ENCODE measurements at regions not wholly inside any gene's neighbourhood (a gene's known extent, or its start where the extent isn't known, plus 50 kb on each side); places are given as distances from the start of the nearest gene placed in this dataset.

- BruUV-seq (replicated peaks) = no TSS peak
- no peak for DNase-seq (ENCODE audit: low spot score)
- no peak overlapping the region for H3K27ac ChIP-seq (ENCODE audit: low read depth, low read length, poor library complexity, severe bottlenecking)
- H3K27me3 ChIP-seq (replicated peaks; ENCODE audit: insufficient read depth, low read depth, low read length, poor library complexity) = no peaks in the 10 kb centered on the region
- H3K36me3 ChIP-seq (ENCODE audit: insufficient read depth, low read length, poor library complexity, severe bottlenecking) = no peaks in the 10 kb centered on the region
- peaks cover 19% of the 10 kb centered on the region for H3K4me1 ChIP-seq (ENCODE audit: insufficient read depth, low read length, poor library complexity, severe bottlenecking)
- no peak overlapping the region for H3K4me3 ChIP-seq (ENCODE audit: low read depth, low read length, poor library complexity, severe bottlenecking)
- TF ChIP-seq CTCF (conservative IDR thresholded peaks at IDR 0.05; ENCODE audit: low read depth, low read length) (no peak), EZH2 (IDR thresholded peaks at IDR 0.05; ENCODE audit: borderline replicate concordance, low read depth, low read length, poor library complexity, severe bottlenecking) (no peak)
- no peaks in the 10 kb centered on the region for H3K9me3 ChIP-seq (ENCODE audit: low read depth, low read length, poor library complexity, severe bottlenecking)
- intact Hi-C loops (cut with micrococcal nuclease; ENCODE audit: unreplicated experiment) = no loop called here
- ChIA-PET CTCF (no interaction called here), POLR2A (ENCODE audit: low non-redundant PET) (no interaction called here)
Observed at GRCh38 chr9:129524582-129525270, 96.2 kb downstream of the C9orf50 start.

DNA sequence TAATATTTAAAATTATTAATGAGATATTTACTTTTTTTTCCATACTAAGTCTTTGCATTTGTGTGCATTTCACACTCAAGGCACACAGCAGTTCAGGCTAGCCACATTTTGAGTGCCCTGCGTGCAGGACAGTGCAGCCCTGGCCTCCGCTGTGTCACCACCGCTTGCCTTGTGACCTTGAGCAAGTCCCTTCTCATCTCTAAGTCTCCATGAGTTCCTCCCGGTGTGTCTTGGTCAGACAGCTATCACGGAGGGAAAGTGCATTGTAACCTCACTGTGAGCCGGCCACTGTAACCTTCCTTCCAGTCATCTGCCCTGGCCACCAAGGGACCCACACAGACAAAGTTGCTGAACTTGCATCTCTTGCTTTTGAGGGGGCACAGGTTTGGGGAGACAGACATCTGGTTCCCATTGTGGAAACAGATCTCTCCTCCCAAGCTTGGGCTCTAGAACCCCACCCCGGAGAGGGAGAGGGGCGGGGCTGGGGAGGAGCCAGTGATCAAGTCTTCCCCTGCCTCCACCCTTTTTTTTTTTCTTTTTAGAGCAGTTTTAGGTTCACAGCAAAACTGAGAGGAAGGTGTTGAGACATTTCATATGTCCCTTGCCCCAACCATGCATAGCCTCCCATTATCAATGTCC lies 96.8 kb downstream of the C9orf50 start:
- Histone ChIP-seq H3K27ac (ENCODE audit: low read depth, low read length, poor library complexity, severe bottlenecking) (no peak overlapping the region), H3K9me3 (ENCODE audit: low read depth, low read length, poor library complexity, severe bottlenecking) (no peaks in the 10 kb centered on the region), H3K4me3 (ENCODE audit: low read depth, low read length, poor library complexity, severe bottlenecking) (no peak overlapping the region), H3K27me3 (replicated peaks; ENCODE audit: insufficient read depth, low read depth, low read length, poor library complexity) (no peaks in the 10 kb centered on the region), H3K4me1 (ENCODE audit: insufficient read depth, low read length, poor library complexity, severe bottlenecking) (peaks cover 19% of the 10 kb centered on the region), H3K36me3 (ENCODE audit: insufficient read depth, low read length, poor library complexity, severe bottlenecking) (no peaks in the 10 kb centered on the region)
- ChIA-PET CTCF (no interaction called here), POLR2A (ENCODE audit: low non-redundant PET) (no interaction called here)
- DNase-seq (ENCODE audit: low spot score) = no peak
- intact Hi-C loops (cut with micrococcal nuclease; ENCODE audit: unreplicated experiment) = no loop called here
- BruUV-seq (replicated peaks) = no TSS peak
- TF ChIP-seq CTCF (conservative IDR thresholded peaks at IDR 0.05; ENCODE audit: low read depth, low read length) (no peak), EZH2 (IDR thresholded peaks at IDR 0.05; ENCODE audit: borderline replicate concordance, low read depth, low read length, poor library complexity, severe bottlenecking) (no peak)

DNA sequence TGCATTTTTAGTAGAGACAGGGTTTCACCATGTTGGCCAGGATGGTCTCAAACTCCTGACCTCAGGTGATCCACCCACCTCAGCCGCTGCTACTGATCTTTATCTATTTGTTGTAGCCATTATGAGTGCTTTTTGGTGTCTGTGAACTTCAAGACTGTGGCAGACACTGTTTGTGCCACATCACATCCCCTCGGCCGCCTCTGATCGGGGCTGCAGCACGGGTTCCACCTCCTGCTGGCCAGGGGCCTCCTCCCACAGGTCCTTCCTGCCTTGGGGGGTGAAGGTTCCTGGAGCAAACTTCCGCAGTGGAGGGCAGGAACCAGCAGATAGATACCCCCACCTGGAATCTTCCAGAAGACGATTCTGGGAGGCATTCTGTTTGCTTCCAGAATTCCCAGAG lies 98.5 kb downstream of the C9orf50 start:
- POLR2A ChIA-PET (ENCODE audit: low non-redundant PET) = no interaction called here
- BruUV-seq (replicated peaks) = no TSS peak

More for the DNA sequence above, 98.5 kb downstream of the C9orf50 start:
- no peak overlapping the region for H3K4me3 ChIP-seq (ENCODE audit: low read depth, low read length, poor library complexity, severe bottlenecking)
- TF ChIP-seq CTCF (conservative IDR thresholded peaks at IDR 0.05; ENCODE audit: low read depth, low read length) (no peak), EZH2 (IDR thresholded peaks at IDR 0.05; ENCODE audit: borderline replicate concordance, low read depth, low read length, poor library complexity, severe bottlenecking) (no peak)
- H3K36me3 ChIP-seq (ENCODE audit: insufficient read depth, low read length, poor library complexity, severe bottlenecking) = no peaks in the 10 kb centered on the region
- H3K27ac ChIP-seq (ENCODE audit: low read depth, low read length, poor library complexity, severe bottlenecking) = no peak overlapping the region
- CTCF ChIA-PET = no interaction called here
- intact Hi-C loops (cut with micrococcal nuclease; ENCODE audit: unreplicated experiment) = no loop called here
- no peak for DNase-seq (ENCODE audit: low spot score)
- peaks cover 19% of the 10 kb centered on the region for H3K4me1 ChIP-seq (ENCODE audit: insufficient read depth, low read length, poor library complexity, severe bottlenecking)
- peaks cover 5% of the 10 kb centered on the region for H3K9me3 ChIP-seq (ENCODE audit: low read depth, low read length, poor library complexity, severe bottlenecking)
- no peaks in the 10 kb centered on the region for H3K27me3 ChIP-seq (replicated peaks; ENCODE audit: insufficient read depth, low read depth, low read length, poor library complexity)
